AG04450 (cell line): ENCODE measurements at regions not wholly inside any gene's neighbourhood (a gene's known extent, or its start where the extent isn't known, plus 50 kb on each side); places are given as distances from the start of the nearest gene placed in this dataset.
"Not testable (repeated sequence)": the region's sequence is repeated elsewhere in the genome, so short reads cannot be mapped to it uniquely, and the experiment has no call there.

Source experiments
- CTCF ChIA-PET: fragments of 300-600, 350-600 bp; formaldehyde crosslinking; extraction: SDS; loops from one replicate; lab custom pipeline; 2022; ENCODE audit warnings: antibody characterized with exemption, inconsistent platforms; lab: Charles Lee
- POLR2A ChIA-PET: fragments of 350-600 bp; formaldehyde crosslinking; extraction: SDS; loops from one replicate; lab custom pipeline; 2021; ENCODE audit warnings: antibody characterized with exemption, inconsistent platforms; lab: Yijun Ruan, JAX
- DNase-seq: peaks from one replicate; pipeline ENCODE4 v3.0.0-alpha.2; 2011; ENCODE audit warnings: low read depth, low spot score
- H3K27ac ChIP-seq: one replicate; pipeline ENCODE4 v1.5.1; 2012; ENCODE audit warnings: low read depth, low read length, control low read depth
- H3K27me3 ChIP-seq: one replicate; pipeline ENCODE4 v1.6.0; 2012; ENCODE audit warnings: low read length; ENCODE audit not compliant: control insufficient read depth, insufficient read depth
- H3K4me3 ChIP-seq: 2 replicates; pipeline ENCODE4 v1.5.1; 2011; ENCODE audit warnings: mild to moderate bottlenecking, low read depth, low read length, control low read depth
- H3K9me3 ChIP-seq: 2 replicates; pipeline ENCODE4 v1.5.1; 2012; ENCODE audit warnings: low read length; ENCODE audit not compliant: control insufficient read depth, insufficient read depth
- TF ChIP-seq, protein P1 (sequence below): IDR thresholded peaks from 2 replicates; pipeline ENCODE4 v1.5.1; 2011; ENCODE audit warnings: low read depth, low read length, control low read depth, inconsistent platforms

DNA sequence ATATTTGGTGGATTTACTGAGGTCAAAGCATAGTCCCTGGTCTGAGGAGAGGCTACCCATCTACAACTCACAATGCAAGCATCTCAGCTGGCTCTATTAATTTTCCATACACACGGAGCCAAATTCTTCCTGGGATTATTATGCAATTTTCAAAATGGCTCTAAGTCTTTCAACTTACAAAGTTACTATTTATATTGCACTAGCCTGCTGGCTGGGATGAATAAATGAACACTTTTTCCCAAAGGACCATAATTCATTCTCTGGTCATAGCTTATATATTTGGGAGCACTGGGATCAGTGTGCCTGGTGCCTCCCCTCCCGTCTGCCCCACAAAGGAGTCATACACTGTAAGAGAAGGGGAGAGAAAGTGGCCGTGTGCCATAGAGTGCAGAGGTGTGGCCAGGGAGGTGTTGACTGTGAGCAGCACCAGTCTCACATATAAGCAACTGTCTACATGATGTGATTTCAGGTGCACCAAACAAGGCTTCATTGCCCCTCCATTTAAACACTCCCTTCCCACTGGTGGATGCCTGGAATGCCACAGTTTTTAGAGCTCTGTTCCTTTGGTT is 88.6 kb downstream of the ZNF92 start:
- no peak for DNase-seq
- TF ChIP-seq, protein P1, sequence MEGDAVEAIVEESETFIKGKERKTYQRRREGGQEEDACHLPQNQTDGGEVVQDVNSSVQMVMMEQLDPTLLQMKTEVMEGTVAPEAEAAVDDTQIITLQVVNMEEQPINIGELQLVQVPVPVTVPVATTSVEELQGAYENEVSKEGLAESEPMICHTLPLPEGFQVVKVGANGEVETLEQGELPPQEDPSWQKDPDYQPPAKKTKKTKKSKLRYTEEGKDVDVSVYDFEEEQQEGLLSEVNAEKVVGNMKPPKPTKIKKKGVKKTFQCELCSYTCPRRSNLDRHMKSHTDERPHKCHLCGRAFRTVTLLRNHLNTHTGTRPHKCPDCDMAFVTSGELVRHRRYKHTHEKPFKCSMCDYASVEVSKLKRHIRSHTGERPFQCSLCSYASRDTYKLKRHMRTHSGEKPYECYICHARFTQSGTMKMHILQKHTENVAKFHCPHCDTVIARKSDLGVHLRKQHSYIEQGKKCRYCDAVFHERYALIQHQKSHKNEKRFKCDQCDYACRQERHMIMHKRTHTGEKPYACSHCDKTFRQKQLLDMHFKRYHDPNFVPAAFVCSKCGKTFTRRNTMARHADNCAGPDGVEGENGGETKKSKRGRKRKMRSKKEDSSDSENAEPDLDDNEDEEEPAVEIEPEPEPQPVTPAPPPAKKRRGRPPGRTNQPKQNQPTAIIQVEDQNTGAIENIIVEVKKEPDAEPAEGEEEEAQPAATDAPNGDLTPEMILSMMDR: no peak
- Histone ChIP-seq H3K27ac (no peak overlapping the region), H3K4me3 (no peak overlapping the region), H3K27me3 (no peaks in the 10 kb centered on the region), H3K9me3 (no peaks in the 10 kb centered on the region)
- ChIA-PET POLR2A (no interaction called here), CTCF (no interaction called here)

DNA sequence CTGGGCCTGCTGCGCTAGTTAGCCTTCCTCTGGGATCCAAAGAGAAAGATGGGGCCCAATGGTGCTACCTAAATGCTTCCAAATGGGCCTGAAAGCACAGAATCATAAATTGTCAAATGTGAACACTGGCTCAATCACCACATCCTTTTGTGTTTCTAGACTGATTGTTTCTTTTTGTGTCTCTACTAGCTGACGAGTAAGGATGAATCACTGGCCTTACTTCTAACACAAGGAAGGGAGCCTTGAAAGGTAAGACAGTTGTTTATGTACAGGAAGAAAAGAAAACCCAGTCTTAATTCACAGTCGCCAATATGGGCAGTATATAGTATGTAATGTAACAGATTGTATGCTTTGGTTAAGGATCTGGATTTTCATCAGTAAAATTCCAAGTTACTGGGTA is 89.5 kb downstream of the ZNF92 start:
- POLR2A ChIA-PET: no interaction called here
- no peak for DNase-seq
- Histone ChIP-seq H3K4me3 (no peak overlapping the region), H3K27me3 (no peaks in the 10 kb centered on the region), H3K9me3 (no peaks in the 10 kb centered on the region), H3K27ac (no peak overlapping the region)
- CTCF ChIA-PET: no interaction called here
- TF ChIP-seq, protein P1: no peak

DNA sequence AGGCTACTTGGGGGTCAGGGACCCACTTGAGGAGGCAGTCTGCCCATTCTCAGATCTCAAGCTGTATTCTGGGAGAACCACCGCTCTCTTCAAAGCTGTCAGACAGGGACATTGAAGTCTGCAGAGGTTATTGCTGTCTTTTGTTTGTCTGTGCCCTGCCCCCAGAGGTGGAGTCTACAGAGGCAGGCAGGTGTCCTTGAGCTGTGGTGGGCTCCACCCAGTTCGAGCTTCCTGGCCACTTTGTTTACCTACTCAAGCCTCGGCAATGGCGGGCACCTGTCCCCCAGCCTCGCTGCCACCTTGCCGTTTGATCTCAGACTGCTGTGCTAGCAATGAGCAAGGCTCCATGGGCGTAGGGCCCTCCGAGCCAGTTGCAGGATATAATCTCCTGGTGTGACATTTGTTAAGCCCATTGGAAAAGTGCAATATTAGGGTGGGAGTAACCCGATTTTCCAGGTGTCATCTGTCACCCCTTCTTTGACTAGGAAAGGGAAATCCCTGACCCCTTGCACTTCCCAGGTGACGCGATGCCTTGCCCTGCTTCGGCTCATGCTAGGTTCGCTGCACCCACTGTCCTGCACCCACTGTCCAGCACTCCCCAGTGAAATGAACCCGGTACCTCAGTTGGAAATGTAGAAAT is 96.4 kb downstream of the ZNF92 start:
- DNase-seq, CTCF ChIA-PET, H3K27ac ChIP-seq, POLR2A ChIA-PET, H3K27me3 ChIP-seq, H3K4me3 ChIP-seq, H3K9me3 ChIP-seq: not testable (repeated sequence)

DNA sequence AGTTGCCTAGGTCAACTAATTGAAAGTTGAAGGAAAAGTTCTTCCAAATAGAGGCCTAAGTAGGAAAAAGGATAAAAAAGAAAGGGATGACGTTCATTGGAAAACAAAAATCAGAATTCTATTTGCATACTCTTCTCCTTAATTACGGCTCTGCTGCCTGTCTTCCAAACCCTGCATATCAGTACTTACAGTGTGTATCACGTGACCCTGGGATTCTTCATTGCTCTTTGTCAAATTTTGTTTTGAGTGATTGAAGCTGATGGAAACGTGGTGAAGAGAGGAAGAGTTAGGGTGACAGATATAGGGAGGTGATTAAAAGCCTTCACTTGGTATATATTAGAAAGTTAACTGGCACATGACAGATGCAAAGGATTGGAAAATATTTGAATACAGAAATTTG is 97.9 kb downstream of the ZNF92 start:
- TF ChIP-seq, protein P1: no peak
- Histone ChIP-seq H3K27ac (no peak overlapping the region), H3K4me3 (no peak overlapping the region), H3K27me3 (no peaks in the 10 kb centered on the region), H3K9me3 (no peaks in the 10 kb centered on the region)
- ChIA-PET CTCF (no interaction called here), POLR2A (no interaction called here)
- no peak for DNase-seq

DNA sequence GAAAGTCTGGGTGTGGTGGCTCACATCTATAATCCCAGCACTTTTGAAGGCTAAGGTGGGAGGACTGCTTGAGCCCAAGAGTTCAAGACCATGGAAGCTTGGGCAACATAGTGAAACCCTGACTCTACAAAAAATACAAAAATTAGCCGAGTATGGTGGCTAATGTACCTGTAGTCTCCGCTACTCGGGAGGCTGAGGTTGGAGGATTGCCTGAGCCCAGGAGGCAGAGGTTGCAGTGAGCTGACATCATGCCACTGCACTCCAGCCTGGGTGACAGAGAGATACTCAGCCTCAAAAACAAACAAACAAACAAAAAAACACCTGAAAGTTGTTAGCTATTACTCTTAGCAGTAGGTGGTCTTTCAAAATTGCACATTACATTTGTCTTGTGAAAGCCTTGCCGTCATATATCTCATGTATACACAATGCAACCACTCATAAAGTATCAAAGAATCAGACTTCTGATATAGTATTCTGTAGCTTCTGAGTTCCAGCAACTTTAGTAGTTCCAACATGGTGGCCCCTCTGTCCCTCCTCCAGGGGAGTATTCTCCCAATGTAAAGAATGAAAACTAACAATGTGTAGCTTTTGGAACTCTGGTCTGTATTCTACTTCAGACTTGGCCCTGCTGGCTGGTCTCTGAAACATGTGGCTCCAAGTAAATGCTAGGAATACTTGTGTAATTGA is 101.5 kb downstream of the ZNF92 start:
- TF ChIP-seq, protein P1: no peak
- H3K4me3 ChIP-seq: no peak overlapping the region
- no peak for DNase-seq
- ChIA-PET POLR2A (no interaction called here), CTCF (no interaction called here)
- H3K27me3 ChIP-seq: no peaks in the 10 kb centered on the region
- H3K9me3 ChIP-seq: no peaks in the 10 kb centered on the region
- no peak overlapping the region for H3K27ac ChIP-seq
